Calu3 (cell line): ENCODE measurements at regions not wholly inside any gene's neighbourhood (a gene's known extent, or its start where the extent isn't known, plus 50 kb on each side); places are given as distances from the start of the nearest gene placed in this dataset.

Experiments
- BruUV-seq: library from RNA; stranded (reverse); fragments of 400-500 nt; replicated peaks from 2 replicates; lab custom pipeline; 2021; lab: Mats Ljungman, UMichigan
- CTCF ChIA-PET: fragments of 300-600 bp; sonication (Branson Sonifier 250); formaldehyde crosslinking; loops from one replicate; lab custom pipeline; 2022; ENCODE audit warnings: antibody characterized with exemption; lab: Charles Lee
- DNase-seq: peaks from one replicate; pipeline ENCODE4 v3.0.0; 2022
- H3K27ac Mint-ChIP-seq: one replicate; pipeline ENCODE4 v1.8.0; 2022; ENCODE audit warnings: mixed read lengths; ENCODE audit not compliant: unreplicated experiment
- H3K27me3 Mint-ChIP-seq: one replicate; pipeline ENCODE4 v1.8.0; 2022; ENCODE audit warnings: mixed read lengths; ENCODE audit not compliant: unreplicated experiment
- H3K36me3 Mint-ChIP-seq: one replicate; pipeline ENCODE4 v1.8.0; 2022; ENCODE audit warnings: mild to moderate bottlenecking, moderate library complexity, mixed read lengths; ENCODE audit not compliant: insufficient read depth, unreplicated experiment
- H3K4me1 Mint-ChIP-seq: one replicate; pipeline ENCODE4 v1.8.0; 2022; ENCODE audit warnings: mild to moderate bottlenecking, low read depth, mixed read lengths; ENCODE audit not compliant: unreplicated experiment
- H3K4me3 Mint-ChIP-seq: one replicate; pipeline ENCODE4 v1.8.0; 2022; ENCODE audit warnings: mild to moderate bottlenecking, low read depth, moderate library complexity, mixed read lengths; ENCODE audit not compliant: unreplicated experiment
- H3K9me3 Mint-ChIP-seq: one replicate; pipeline ENCODE4 v1.8.0; 2022; ENCODE audit warnings: low read depth, mixed read lengths; ENCODE audit not compliant: unreplicated experiment
- CTCF ChIP-seq: fragments of 200-600 bp; IDR thresholded peaks from one replicate; pipeline ENCODE4 v1.8.0; 2022; ENCODE audit warnings: antibody characterized with exemption; ENCODE audit not compliant: unreplicated experiment
- intact Hi-C: fragments of 100-400 bp; cut with micrococcal nuclease; formaldehyde crosslinking; loops from one replicate; pipeline ENCODE4 v1.10.0; 2022; ENCODE audit not compliant: unreplicated experiment

GRCh38 chr18:61690418-61691138 is 202.2 kb downstream of the RNF152 start:
- Mint-ChIP-seq H3K4me3 (no peak overlapping the region), H3K27ac (no peak overlapping the region), H3K9me3 (no peaks in the 10 kb centered on the region), H3K4me1 (no peaks in the 10 kb centered on the region), H3K27me3 (no peaks in the 10 kb centered on the region), H3K36me3 (no peaks in the 10 kb centered on the region)
- intact Hi-C loops, result no loop called here
- no TSS peak for BruUV-seq
- no peak for TF ChIP-seq CTCF
- no peak for DNase-seq
- CTCF ChIA-PET, result no interaction called here

DNA sequence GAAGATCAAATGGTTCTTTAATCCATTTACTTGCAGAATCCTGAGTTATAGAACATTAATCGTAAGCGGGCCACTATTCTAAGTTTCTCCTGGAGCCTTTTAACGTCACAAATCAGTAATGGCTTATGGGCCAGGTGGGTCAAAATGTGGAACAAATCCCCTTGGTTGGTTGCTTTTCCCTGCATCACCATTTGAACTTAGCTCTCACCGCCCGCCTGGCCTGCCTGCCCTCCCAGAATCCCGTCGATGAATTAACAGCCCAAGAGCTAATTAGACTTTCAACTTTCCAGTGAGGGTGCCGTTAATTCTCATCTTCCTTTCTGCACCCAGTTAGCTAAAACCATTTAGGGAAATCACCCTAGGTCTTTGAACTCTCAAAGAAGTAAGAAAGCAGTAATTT is 205.5 kb downstream of the RNF152 start:
- CTCF ChIA-PET, result no interaction called here
- Mint-ChIP-seq H3K36me3 (no peaks in the 10 kb centered on the region), H3K27me3 (no peaks in the 10 kb centered on the region), H3K4me1 (no peaks in the 10 kb centered on the region), H3K9me3 (no peaks in the 10 kb centered on the region), H3K27ac (no peak overlapping the region), H3K4me3 (no peak overlapping the region)
- no TSS peak for BruUV-seq
- no peak for DNase-seq
- intact Hi-C loops, result no loop called here
- TF ChIP-seq CTCF, result no peak

GRCh38 chr18:61683856-61684255 is 209.0 kb downstream of the RNF152 start:
- intact Hi-C loops, result no loop called here
- Mint-ChIP-seq H3K36me3 (no peaks in the 10 kb centered on the region), H3K27ac (no peak overlapping the region), H3K4me1 (no peaks in the 10 kb centered on the region), H3K9me3 (peaks cover 4% of the 10 kb centered on the region), H3K27me3 (no peaks in the 10 kb centered on the region), H3K4me3 (no peak overlapping the region)
- CTCF ChIA-PET, result no interaction called here
- DNase-seq, result no peak
- no TSS peak for BruUV-seq
- no peak for TF ChIP-seq CTCF

- Mint-ChIP-seq H3K36me3 (no peaks in the 10 kb centered on the region), H3K9me3 (peaks cover 4% of the 10 kb centered on the region), H3K27me3 (no peaks in the 10 kb centered on the region), H3K27ac (no peak overlapping the region), H3K4me1 (no peaks in the 10 kb centered on the region), H3K4me3 (no peak overlapping the region)
- no TSS peak for BruUV-seq
- DNase-seq, result no peak
- CTCF ChIA-PET, result no interaction called here
- intact Hi-C loops, result no loop called here
- TF ChIP-seq CTCF, result no peak
These were observed 211.7 kb downstream of the RNF152 start for GRCh38 chr18:61681065-61681464.
